ENCODE measurements at regions not wholly inside any gene's neighbourhood (a gene's known extent, or its start where the extent isn't known, plus 50 kb on each side); places are given as distances from the start of the nearest gene placed in this dataset.

GRCh38 chr6:41489120-41489851 is 56.9 kb upstream of the FOXP4 start:
- Histone ChIP-seq H3K27ac (ENCODE audit: low read depth, low read length) (no peak overlapping the region), H3K79me2 (ENCODE audit: insufficient read depth, low read length) (no peaks in the 10 kb centered on the region), H3K36me3 (ENCODE audit: control insufficient read depth in 1 of 2, insufficient read depth in 2 of 2, low read length in 2 of 2) (no peaks in the 10 kb centered on the region), H3K9me3 (ENCODE audit: control insufficient read depth in 1 of 2, insufficient read depth in 1 of 2, low read depth in 1 of 2, low read length in 2 of 2) (no peaks in the 10 kb centered on the region), H3K9ac (ENCODE audit: low read length) (no peak overlapping the region), H3K4me3 (replicated peaks in 1 of 2; ENCODE audit: low read depth in 1 of 2, low read length in 2 of 2) (no peak overlapping the region), H3K4me1 (ENCODE audit: control insufficient read depth in 1 of 2, insufficient read depth in 2 of 2, low read length in 2 of 2) (peaks cover 0 to 6% of the 10 kb centered on the region in 2 experiments; a peak in 1 of 4 replicates), H3K4me2 (ENCODE audit: low read length) (no peak overlapping the region), H4K20me1 (ENCODE audit: insufficient read depth) (no peaks in the 10 kb centered on the region), H2AFZ (ENCODE audit: low read depth, low read length, poor library complexity, severe bottlenecking) (no peak overlapping the region), H3K27me3 (ENCODE audit: insufficient read depth, low read length) (no peaks in the 10 kb centered on the region), H3K9me2 (ENCODE audit: insufficient read depth) (no peaks in the 10 kb centered on the region)
- no TSS peak for BruUV-seq (replicated peaks)
- ATAC-seq (no peak), DNase-seq (ENCODE audit: low read depth, low spot score) (no peak)
- ChIA-PET POLR2A (no interaction called here), CTCF (no interaction called here), RAD21 (ENCODE audit: low non-redundant PET in 1 of 2, low total read pairs in 2 of 2, uncharacterized antibody in 2 of 2, unreplicated experiment in 2 of 2) (no interaction called here)
- TF ChIP-seq REST (IDR thresholded peaks at IDR 0.05; ENCODE audit: low read depth), result no peak
- no peak for TF ChIP-seq SP1 (IDR thresholded peaks at IDR 0.05; ENCODE audit: low read depth)
- TF ChIP-seq SIN3A (IDR thresholded peaks at IDR 0.05; ENCODE audit: low read depth), result no peak
- TF ChIP-seq TCF7L2 (IDR thresholded peaks at IDR 0.05; ENCODE audit: borderline replicate concordance, extremely low read depth, insufficient read depth, insufficient read length), result no peak
- no peak for TF ChIP-seq ZNF274 (IDR thresholded peaks at IDR 0.05; ENCODE audit: low read depth, low read length)
- TF ChIP-seq ATF3 (IDR thresholded peaks at IDR 0.05), result no peak
- no peak for TF ChIP-seq CBX3 (IDR thresholded peaks at IDR 0.05; ENCODE audit: low read depth)
- TF ChIP-seq ZFX (IDR thresholded peaks at IDR 0.05), result no peak
- intact Hi-C loops (cut with micrococcal nuclease), result no loop called here

Data from HCT116 (cell line).